ENCODE measurements at regions not wholly inside any gene's neighbourhood (a gene's known extent, or its start where the extent isn't known, plus 50 kb on each side); places are given as distances from the start of the nearest gene placed in this dataset.

GRCh38 chr20:63097336-63097831, 90.6 kb upstream of the BHLHE23 start:
- H3K9me3 ChIP-seq (ENCODE audit: control insufficient read depth in 4 of 4, low read length in 3 of 4) = no peaks in the 10 kb centered on the region
- no peak overlapping the region for H3K27ac ChIP-seq (ENCODE audit: low read depth in 1 of 2, low read length in 2 of 2)
- H3K4me3 ChIP-seq (ENCODE audit: low read depth in 1 of 3, low read length in 3 of 3) = no peak overlapping the region
- WGBS = 72% methylated on average over 21 of the region's 21 CpGs
- TF ChIP-seq EGR1 (IDR thresholded peaks at IDR 0.05; ENCODE audit: low read depth in 2 of 2) (no peak), FOXA2 (IDR thresholded peaks at IDR 0.05) (no peak), RXRA (IDR thresholded peaks at IDR 0.05) (no peak), ZBTB33 (IDR thresholded peaks at IDR 0.05) (no peak), RAD21 (IDR thresholded peaks at IDR 0.05) (no peak), NR2F2 (IDR thresholded peaks at IDR 0.05) (no peak), GABPA (IDR thresholded peaks at IDR 0.05 in 1 of 2, conservative IDR thresholded peaks at IDR 0.05 in 1 of 2) (no peak), ATF3 (IDR thresholded peaks at IDR 0.05) (no peak)
- no peak for DNase-seq (ENCODE audit: low spot score)
- peaks cover 0 to 7% (median 1%) of the 10 kb centered on the region in 4 donors for H3K27me3 ChIP-seq (ENCODE audit: control insufficient read depth in 4 of 4, insufficient read depth in 4 of 4, low read length in 3 of 4)
- H3K36me3 ChIP-seq (ENCODE audit: control insufficient read depth in 4 of 4, insufficient read depth in 3 of 4, low read depth in 1 of 4, low read length in 3 of 4) = no peaks in the 10 kb centered on the region
- peaks cover 0 to 9% (median 5%) of the 10 kb centered on the region in 4 donors for H3K4me1 ChIP-seq (ENCODE audit: control insufficient read depth in 4 of 4, insufficient read depth in 4 of 4, low read length in 3 of 4)
- no peak overlapping the region for H3K9ac ChIP-seq (ENCODE audit: low read depth in 1 of 2, low read length in 2 of 2)

GRCh38 chr20:63096681-63097335, 90.0 kb upstream of the BHLHE23 start:
- no peak for DNase-seq (ENCODE audit: low spot score)
- Histone ChIP-seq H3K27ac (ENCODE audit: low read depth in 1 of 2, low read length in 2 of 2) (no peak overlapping the region), H3K9me3 (ENCODE audit: control insufficient read depth in 4 of 4, low read length in 3 of 4) (no peaks in the 10 kb centered on the region), H3K4me3 (ENCODE audit: low read depth in 1 of 3, low read length in 3 of 3) (no peak overlapping the region), H3K36me3 (ENCODE audit: control insufficient read depth in 4 of 4, insufficient read depth in 3 of 4, low read depth in 1 of 4, low read length in 3 of 4) (no peaks in the 10 kb centered on the region), H3K27me3 (ENCODE audit: control insufficient read depth in 4 of 4, insufficient read depth in 4 of 4, low read length in 3 of 4) (peaks cover 0 to 7% (median 1%) of the 10 kb centered on the region in 4 donors), H3K9ac (ENCODE audit: low read depth in 1 of 2, low read length in 2 of 2) (no peak overlapping the region), H3K4me1 (ENCODE audit: control insufficient read depth in 4 of 4, insufficient read depth in 4 of 4, low read length in 3 of 4) (peaks cover 0 to 3% (median 1%) of the 10 kb centered on the region in 4 donors)
- TF ChIP-seq NR2F2 (IDR thresholded peaks at IDR 0.05) (no peak), ATF3 (IDR thresholded peaks at IDR 0.05) (no peak), RXRA (IDR thresholded peaks at IDR 0.05) (no peak), ZBTB33 (IDR thresholded peaks at IDR 0.05) (no peak)
- 65% methylated on average over 13 of the region's 13 CpGs for WGBS

- no peak for DNase-seq (ENCODE audit: low spot score)
- Histone ChIP-seq H3K27ac (ENCODE audit: low read depth in 1 of 2, low read length in 2 of 2) (no peak overlapping the region), H3K4me3 (ENCODE audit: low read depth in 1 of 3, low read length in 3 of 3) (no peak overlapping the region), H3K36me3 (ENCODE audit: control insufficient read depth in 4 of 4, insufficient read depth in 3 of 4, low read depth in 1 of 4, low read length in 3 of 4) (no peaks in the 10 kb centered on the region), H3K27me3 (ENCODE audit: control insufficient read depth in 4 of 4, insufficient read depth in 4 of 4, low read length in 3 of 4) (peaks cover 0 to 7% (median 3%) of the 10 kb centered on the region in 4 donors), H3K9me3 (ENCODE audit: control insufficient read depth in 4 of 4, low read length in 3 of 4) (no peaks in the 10 kb centered on the region), H3K4me1 (ENCODE audit: control insufficient read depth in 4 of 4, insufficient read depth in 4 of 4, low read length in 3 of 4) (no peaks in the 10 kb centered on the region), H3K9ac (ENCODE audit: low read depth in 1 of 2, low read length in 2 of 2) (no peak overlapping the region)
- 60% methylated on average over 21 of the region's 21 CpGs for WGBS
- TF ChIP-seq EGR1 (IDR thresholded peaks at IDR 0.05; ENCODE audit: low read depth in 2 of 2) = no peak
- no peak for TF ChIP-seq GABPA (IDR thresholded peaks at IDR 0.05 in 1 of 2, conservative IDR thresholded peaks at IDR 0.05 in 1 of 2)
- no peak for TF ChIP-seq SP1 (IDR thresholded peaks at IDR 0.05)
- no peak for TF ChIP-seq HNF4G (IDR thresholded peaks at IDR 0.05)
- no peak for TF ChIP-seq REST (IDR thresholded peaks at IDR 0.05)
- TF ChIP-seq NR2F2 (IDR thresholded peaks at IDR 0.05) = no peak
These were observed 89.2 kb upstream of the BHLHE23 start for GRCh38 chr20:63095718-63096654.
